HepG2 (cell line): ENCODE measurements at regions not wholly inside any gene's neighbourhood (a gene's known extent, or its start where the extent isn't known, plus 50 kb on each side); places are given as distances from the start of the nearest gene placed in this dataset.

Experiments used
- ATAC-seq: fragments of 200-7000 bp; cut with Tn5 transposase; 3 replicates; pipeline ENCODE4 v1.9.1; 2020; ENCODE audit warnings: mild to moderate bottlenecking, moderate library complexity
- BruUV-seq: library from RNA; stranded (reverse); fragments of 400-500 nt; replicated peaks from 2 replicates; lab custom pipeline; 2021; lab: Mats Ljungman, UMichigan
- CTCF ChIA-PET: fragments of 300-600 bp; formaldehyde crosslinking; extraction: SDS; loops from one replicate; lab custom pipeline; 2021; ENCODE audit warnings: low total read pairs, inconsistent platforms, low intra/inter-chr PET ratio; lab: Yijun Ruan, JAX
- POLR2A ChIA-PET: fragments of 350-600 bp; sonication (Branson Sonifier 250); formaldehyde crosslinking; loops from one replicate; lab custom pipeline; 2020; ENCODE audit warnings: antibody characterized with exemption, inconsistent platforms; lab: Yijun Ruan, JAX
- DNase-seq: peaks from one replicate; pipeline ENCODE4 v3.0.0-alpha.2; 2015; ENCODE audit warnings: low spot score
- FAIRE-seq: peaks from 3 replicates; lab custom pipeline; 2011; peaks lifted over from hg19 to GRCh38; lab: Jason Lieb, UNC
- H2AFZ ChIP-seq: one replicate; pipeline ENCODE4 v1.6.1; 2011; ENCODE audit warnings: low read length, inconsistent platforms
- H3K27ac ChIP-seq: fragments of 300-600 bp; 3 replicates; pipeline ENCODE4 v1.8.0; 2011; ENCODE audit warnings: mixed run types, mild to moderate bottlenecking, mixed read lengths, low read length, inconsistent platforms; ENCODE audit not compliant: insufficient read depth; ENCODE audit errors: extremely low read length
- H3K27me3 ChIP-seq, 2 experiments: fragments of 200-600 bp in 1 of 2; 2 replicates in 1 of 2; 3 replicates in 1 of 2; pipeline versions ENCODE4 v1.6.0 to v1.8.0; 2011; ENCODE audit warnings: low read length in 2 of 2, mild to moderate bottlenecking in 2 of 2, moderate library complexity in 2 of 2, inconsistent platforms in 1 of 2; ENCODE audit not compliant: insufficient read depth in 2 of 2, control insufficient read depth in 1 of 2
- H3K36me3 ChIP-seq, 2 experiments: fragments of 200-600 bp in 1 of 2; replicated peaks in 1 of 2; 2 replicates in 1 of 2; 3 replicates in 1 of 2; pipeline versions ENCODE4 v1.5.1 to v1.8.0; 2011; ENCODE audit warnings: low read length in 2 of 2, inconsistent platforms in 1 of 2; ENCODE audit not compliant: insufficient read depth in 2 of 2, control insufficient read depth in 1 of 2
- H3K4me1 ChIP-seq: 2 replicates; pipeline ENCODE4 v1.5.1; 2012; ENCODE audit warnings: low read length, inconsistent platforms; ENCODE audit not compliant: insufficient read depth
- H3K4me2 ChIP-seq: 2 replicates; pipeline ENCODE4 v1.6.0; 2011; ENCODE audit warnings: low read depth, low read length, inconsistent platforms
- H3K4me3 ChIP-seq, 3 experiments: fragments of 200-600 bp in 1 of 3; sonication (generic), shearing (Covaris generic) in 1 of 3; replicated peaks in 1 of 3; 2 replicates each; pipeline ENCODE4 v1.5.1; 2011 to 2016; ENCODE audit warnings: low read length in 3 of 3, inconsistent platforms in 2 of 3, low read depth in 2 of 3, mild to moderate bottlenecking in 2 of 3, control low read depth in 1 of 3, mixed read lengths in 1 of 3; ENCODE audit not compliant: insufficient read depth in 1 of 3
- H3K79me2 ChIP-seq: one replicate; pipeline ENCODE4 v1.6.1; 2011; ENCODE audit warnings: low read length, inconsistent platforms; ENCODE audit not compliant: insufficient read depth
- H3K9ac ChIP-seq: 2 replicates; pipeline ENCODE4 v1.6.0; 2011; ENCODE audit warnings: mild to moderate bottlenecking, low read depth, low read length, inconsistent platforms; ENCODE audit not compliant: insufficient read depth
- H3K9me3 ChIP-seq: 2 replicates; pipeline ENCODE4 v1.5.1; 2012; ENCODE audit warnings: mild to moderate bottlenecking, low read length
- H4K20me1 ChIP-seq: 2 replicates; pipeline ENCODE4 v1.6.0; 2011; ENCODE audit warnings: inconsistent platforms, mild to moderate bottlenecking, low read length, moderate library complexity; ENCODE audit not compliant: insufficient read depth
- ISX ChIP-seq: sonication (generic); formaldehyde crosslinking; conservative IDR thresholded peaks from 2 replicates; pipeline ENCODE4 v1.5.0; 2020; ENCODE audit warnings: missing genetic modification reagents
- KDM6A ChIP-seq: IDR thresholded peaks from 2 replicates; pipeline ENCODE4 v1.6.1; 2016; ENCODE audit warnings: low read depth
- MAF1 ChIP-seq: sonication (generic); formaldehyde crosslinking; IDR thresholded peaks from 2 replicates; pipeline ENCODE4 v1.5.0; 2020; ENCODE audit warnings: missing genetic modification reagents, borderline replicate concordance
- MEIS1 ChIP-seq: sonication (generic); formaldehyde crosslinking; IDR thresholded peaks from 2 replicates; pipeline ENCODE4 v1.9.0; 2021; ENCODE audit warnings: mild to moderate bottlenecking, missing genetic modification reagents, moderate library complexity, borderline replicate concordance
- TEAD3 ChIP-seq: optimal IDR thresholded peaks from 2 replicates; pipeline ENCODE3; 2016; ENCODE audit warnings: borderline replicate concordance
- ZNF138 ChIP-seq: sonication (generic); formaldehyde crosslinking; IDR thresholded peaks from 2 replicates; pipeline ENCODE4 v1.5.0; 2020; ENCODE audit warnings: mild to moderate bottlenecking, low read depth, missing genetic modification reagents
- ZNF776 ChIP-seq: sonication (generic); formaldehyde crosslinking; IDR thresholded peaks from 2 replicates; pipeline ENCODE4 v1.4.0; 2020; ENCODE audit warnings: mild to moderate bottlenecking, missing genetic modification reagents
- WGBS: methylation state at CpG from one replicate; pipeline ENCODE4 v1.1.6; 2017; ENCODE audit warnings: low lambda C conversion rate; 5-methylcytosine and 5-hydroxymethylcytosine counted together
- in situ Hi-C: cut with HindIII; loops from 2 replicates; pipeline ENCODE4 v1.10.0; 2017; ENCODE audit warnings: low pct_unique_long_range_greater_than_20kb; ENCODE audit not compliant: extremely low pct_ligation_motif_present
- intact Hi-C: fragments of 100-400 bp; cut with micrococcal nuclease; formaldehyde crosslinking; loops from one replicate; pipeline ENCODE4 v1.10.0; 2022; ENCODE audit not compliant: unreplicated experiment
- TF ChIP-seq, protein P1 (sequence below): sonication (generic); formaldehyde crosslinking; IDR thresholded peaks from 2 replicates; pipeline ENCODE4 v1.5.0; 2020; ENCODE audit warnings: mild to moderate bottlenecking, missing genetic modification reagents
- TF ChIP-seq, protein P2 (sequence below): IDR thresholded peaks from 2 replicates; pipeline ENCODE4 v1.6.1; 2012; ENCODE audit warnings: low read depth, low read length, improper control_type of control experiment
- TF ChIP-seq, protein P3 (sequence below): sonication (generic); formaldehyde crosslinking; IDR thresholded peaks from 2 replicates; pipeline ENCODE4 v1.5.0; 2020; ENCODE audit warnings: missing genetic modification reagents

GRCh38 chr12:84277986-84278385, 634.6 kb downstream of the SLC6A15 start:
- TF ChIP-seq ZNF776 (no peak), MAF1 (CRISPR knock-in tag) (no peak), KDM6A (CRISPR knock-in tag) (no peak), MEIS1 (no peak), ZNF138 (CRISPR knock-in tag) (no peak), ISX (no peak), TEAD3 (CRISPR knock-in tag) (no peak)
- TF ChIP-seq, protein P1, sequence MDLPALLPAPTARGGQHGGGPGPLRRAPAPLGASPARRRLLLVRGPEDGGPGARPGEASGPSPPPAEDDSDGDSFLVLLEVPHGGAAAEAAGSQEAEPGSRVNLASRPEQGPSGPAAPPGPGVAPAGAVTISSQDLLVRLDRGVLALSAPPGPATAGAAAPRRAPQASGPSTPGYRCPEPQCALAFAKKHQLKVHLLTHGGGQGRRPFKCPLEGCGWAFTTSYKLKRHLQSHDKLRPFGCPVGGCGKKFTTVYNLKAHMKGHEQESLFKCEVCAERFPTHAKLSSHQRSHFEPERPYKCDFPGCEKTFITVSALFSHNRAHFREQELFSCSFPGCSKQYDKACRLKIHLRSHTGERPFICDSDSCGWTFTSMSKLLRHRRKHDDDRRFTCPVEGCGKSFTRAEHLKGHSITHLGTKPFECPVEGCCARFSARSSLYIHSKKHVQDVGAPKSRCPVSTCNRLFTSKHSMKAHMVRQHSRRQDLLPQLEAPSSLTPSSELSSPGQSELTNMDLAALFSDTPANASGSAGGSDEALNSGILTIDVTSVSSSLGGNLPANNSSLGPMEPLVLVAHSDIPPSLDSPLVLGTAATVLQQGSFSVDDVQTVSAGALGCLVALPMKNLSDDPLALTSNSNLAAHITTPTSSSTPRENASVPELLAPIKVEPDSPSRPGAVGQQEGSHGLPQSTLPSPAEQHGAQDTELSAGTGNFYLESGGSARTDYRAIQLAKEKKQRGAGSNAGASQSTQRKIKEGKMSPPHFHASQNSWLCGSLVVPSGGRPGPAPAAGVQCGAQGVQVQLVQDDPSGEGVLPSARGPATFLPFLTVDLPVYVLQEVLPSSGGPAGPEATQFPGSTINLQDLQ (CRISPR knock-in tag), result no peak
- TF ChIP-seq, protein P2, sequence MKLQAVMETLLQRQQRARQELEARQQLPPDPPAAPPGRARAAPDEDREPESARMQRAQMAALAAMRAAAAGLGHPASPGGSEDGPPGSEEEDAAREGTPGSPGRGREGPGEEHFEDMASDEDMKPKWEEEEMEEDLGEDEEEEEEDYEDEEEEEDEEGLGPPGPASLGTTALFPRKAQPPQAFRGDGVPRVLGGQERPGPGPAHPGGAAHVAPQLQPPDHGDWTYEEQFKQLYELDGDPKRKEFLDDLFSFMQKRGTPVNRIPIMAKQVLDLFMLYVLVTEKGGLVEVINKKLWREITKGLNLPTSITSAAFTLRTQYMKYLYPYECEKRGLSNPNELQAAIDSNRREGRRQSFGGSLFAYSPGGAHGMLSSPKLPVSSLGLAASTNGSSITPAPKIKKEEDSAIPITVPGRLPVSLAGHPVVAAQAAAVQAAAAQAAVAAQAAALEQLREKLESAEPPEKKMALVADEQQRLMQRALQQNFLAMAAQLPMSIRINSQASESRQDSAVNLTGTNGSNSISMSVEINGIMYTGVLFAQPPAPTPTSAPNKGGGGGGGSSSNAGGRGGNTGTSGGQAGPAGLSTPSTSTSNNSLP, result no peak
- TF ChIP-seq, protein P3, sequence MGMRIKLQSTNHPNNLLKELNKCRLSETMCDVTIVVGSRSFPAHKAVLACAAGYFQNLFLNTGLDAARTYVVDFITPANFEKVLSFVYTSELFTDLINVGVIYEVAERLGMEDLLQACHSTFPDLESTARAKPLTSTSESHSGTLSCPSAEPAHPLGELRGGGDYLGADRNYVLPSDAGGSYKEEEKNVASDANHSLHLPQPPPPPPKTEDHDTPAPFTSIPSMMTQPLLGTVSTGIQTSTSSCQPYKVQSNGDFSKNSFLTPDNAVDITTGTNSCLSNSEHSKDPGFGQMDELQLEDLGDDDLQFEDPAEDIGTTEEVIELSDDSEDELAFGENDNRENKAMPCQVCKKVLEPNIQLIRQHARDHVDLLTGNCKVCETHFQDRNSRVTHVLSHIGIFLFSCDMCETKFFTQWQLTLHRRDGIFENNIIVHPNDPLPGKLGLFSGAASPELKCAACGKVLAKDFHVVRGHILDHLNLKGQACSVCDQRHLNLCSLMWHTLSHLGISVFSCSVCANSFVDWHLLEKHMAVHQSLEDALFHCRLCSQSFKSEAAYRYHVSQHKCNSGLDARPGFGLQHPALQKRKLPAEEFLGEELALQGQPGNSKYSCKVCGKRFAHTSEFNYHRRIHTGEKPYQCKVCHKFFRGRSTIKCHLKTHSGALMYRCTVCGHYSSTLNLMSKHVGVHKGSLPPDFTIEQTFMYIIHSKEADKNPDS (CRISPR knock-in tag), result no peak
- FAIRE-seq, result no peak
- Histone ChIP-seq H2AFZ (no peak overlapping the region), H3K27me3 (no peaks in the 10 kb centered on the region), H3K79me2 (no peaks in the 10 kb centered on the region), H3K4me1 (no peaks in the 10 kb centered on the region), H3K27ac (no peak overlapping the region), H3K4me2 (no peak overlapping the region), H3K9ac (no peak overlapping the region), H3K9me3 (no peaks in the 10 kb centered on the region), H4K20me1 (no peaks in the 10 kb centered on the region), H3K4me3 (no peak overlapping the region), H3K36me3 (no peaks in the 10 kb centered on the region)
- CTCF ChIA-PET, result no interaction called here
- BruUV-seq, result no TSS peak
- no peak for ATAC-seq
- 10% methylated on average over 2 of the region's 2 CpGs for WGBS
- intact Hi-C loops, result no loop called here
- DNase-seq, result no peak
- in situ Hi-C loops, result no loop called here
- POLR2A ChIA-PET, result no interaction called here
